ENCODE measurements at regions not wholly inside any gene's neighbourhood (a gene's known extent, or its start where the extent isn't known, plus 50 kb on each side); places are given as distances from the start of the nearest gene placed in this dataset.

GRCh38 chr2:159855143-159855542, 57.1 kb upstream of the CD302 start:
- TF ChIP-seq, protein P1, sequence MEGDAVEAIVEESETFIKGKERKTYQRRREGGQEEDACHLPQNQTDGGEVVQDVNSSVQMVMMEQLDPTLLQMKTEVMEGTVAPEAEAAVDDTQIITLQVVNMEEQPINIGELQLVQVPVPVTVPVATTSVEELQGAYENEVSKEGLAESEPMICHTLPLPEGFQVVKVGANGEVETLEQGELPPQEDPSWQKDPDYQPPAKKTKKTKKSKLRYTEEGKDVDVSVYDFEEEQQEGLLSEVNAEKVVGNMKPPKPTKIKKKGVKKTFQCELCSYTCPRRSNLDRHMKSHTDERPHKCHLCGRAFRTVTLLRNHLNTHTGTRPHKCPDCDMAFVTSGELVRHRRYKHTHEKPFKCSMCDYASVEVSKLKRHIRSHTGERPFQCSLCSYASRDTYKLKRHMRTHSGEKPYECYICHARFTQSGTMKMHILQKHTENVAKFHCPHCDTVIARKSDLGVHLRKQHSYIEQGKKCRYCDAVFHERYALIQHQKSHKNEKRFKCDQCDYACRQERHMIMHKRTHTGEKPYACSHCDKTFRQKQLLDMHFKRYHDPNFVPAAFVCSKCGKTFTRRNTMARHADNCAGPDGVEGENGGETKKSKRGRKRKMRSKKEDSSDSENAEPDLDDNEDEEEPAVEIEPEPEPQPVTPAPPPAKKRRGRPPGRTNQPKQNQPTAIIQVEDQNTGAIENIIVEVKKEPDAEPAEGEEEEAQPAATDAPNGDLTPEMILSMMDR (IDR thresholded peaks at IDR 0.05; ENCODE audit: low read depth, low read length) = no peak
- TF ChIP-seq, protein P2, sequence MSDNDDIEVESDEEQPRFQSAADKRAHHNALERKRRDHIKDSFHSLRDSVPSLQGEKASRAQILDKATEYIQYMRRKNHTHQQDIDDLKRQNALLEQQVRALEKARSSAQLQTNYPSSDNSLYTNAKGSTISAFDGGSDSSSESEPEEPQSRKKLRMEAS (IDR thresholded peaks at IDR 0.05; ENCODE audit: low read depth, low read length) = no peak
- TF ChIP-seq POLR2A (IDR thresholded peaks at IDR 0.05; ENCODE audit: extremely low read depth, insufficient read length) (no peak), MYC (IDR thresholded peaks at IDR 0.05; ENCODE audit: low read depth, low read length) (no peak)

Measured in NB4 (cell line).